Kidney epithelial cell (primary cell): ENCODE measurements at regions not wholly inside any gene's neighbourhood (a gene's known extent, or its start where the extent isn't known, plus 50 kb on each side); places are given as distances from the start of the nearest gene placed in this dataset.

Experiments used
- DNase-seq: peaks from one replicate; pipeline ENCODE4 v3.0.0-alpha.2; 2010; ENCODE audit warnings: low read depth
- H3K27me3 ChIP-seq: 2 replicates; pipeline ENCODE4 v1.6.0; 2011; ENCODE audit warnings: low read length; ENCODE audit not compliant: control insufficient read depth, insufficient read depth
- H3K36me3 ChIP-seq: 2 replicates; pipeline ENCODE4 v1.5.1; 2011; ENCODE audit warnings: low read length; ENCODE audit not compliant: control insufficient read depth, insufficient read depth
- H3K4me3 ChIP-seq: 2 replicates; pipeline ENCODE4 v1.5.1; 2011; ENCODE audit warnings: low read depth, mild to moderate bottlenecking, control low read depth, low read length
- CTCF ChIP-seq: IDR thresholded peaks from 2 replicates; pipeline ENCODE4 v1.5.1; 2011; ENCODE audit warnings: mild to moderate bottlenecking, moderate library complexity, low read length, control low read depth, inconsistent platforms; ENCODE audit not compliant: insufficient read depth, poor library complexity, severe bottlenecking

- no peak for DNase-seq
- Histone ChIP-seq H3K4me3 (no peak overlapping the region), H3K36me3 (no peaks in the 10 kb centered on the region), H3K27me3 (peaks cover 1% of the 10 kb centered on the region)
- TF ChIP-seq CTCF = no peak
Measured at GRCh38 chr9:108703429-108703828, 152.4 kb downstream of the ACTL7B start.

- no peak for DNase-seq
- TF ChIP-seq CTCF = no peak
- Histone ChIP-seq H3K27me3 (no peaks in the 10 kb centered on the region), H3K4me3 (no peak overlapping the region), H3K36me3 (no peaks in the 10 kb centered on the region)
Measured at GRCh38 chr9:108702681-108703080, 153.1 kb downstream of the ACTL7B start.

- H3K36me3 ChIP-seq = no peaks in the 10 kb centered on the region
- no peak overlapping the region for H3K4me3 ChIP-seq
- no peak for DNase-seq
- H3K27me3 ChIP-seq = no peaks in the 10 kb centered on the region
- TF ChIP-seq CTCF = no peak
Measured at GRCh38 chr9:108698801-108699200, 157.0 kb downstream of the ACTL7B start.

DNA sequence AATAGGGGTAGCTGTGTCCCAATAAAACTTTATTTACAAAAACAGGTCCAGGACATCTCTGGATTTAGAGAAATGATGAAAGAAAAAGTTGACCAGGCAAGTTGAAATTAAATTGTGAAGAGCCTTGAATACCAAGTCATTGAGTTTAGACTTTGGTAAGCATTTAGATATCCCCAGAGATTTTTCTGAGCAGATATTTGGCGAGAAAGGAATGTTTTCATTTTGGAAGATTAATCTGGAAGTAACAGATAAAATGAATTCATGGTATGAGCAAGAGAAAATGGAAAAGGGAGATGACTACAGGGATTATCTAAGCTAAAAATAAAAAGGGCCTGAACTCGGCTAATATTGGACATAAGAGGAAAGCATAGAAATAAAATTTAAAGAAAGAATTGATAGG, 157.6 kb downstream of the ACTL7B start:
- DNase-seq = no peak
- Histone ChIP-seq H3K27me3 (no peaks in the 10 kb centered on the region), H3K4me3 (no peak overlapping the region), H3K36me3 (no peaks in the 10 kb centered on the region)
- TF ChIP-seq CTCF = no peak

- no peaks in the 10 kb centered on the region for H3K27me3 ChIP-seq
- no peak for DNase-seq
- H3K4me3 ChIP-seq = no peak overlapping the region
- TF ChIP-seq CTCF = no peak
- no peaks in the 10 kb centered on the region for H3K36me3 ChIP-seq
Measured at GRCh38 chr9:108696156-108696555, 159.6 kb downstream of the ACTL7B start.

- Histone ChIP-seq H3K36me3 (no peaks in the 10 kb centered on the region), H3K4me3 (no peak overlapping the region), H3K27me3 (no peaks in the 10 kb centered on the region)
- no peak for TF ChIP-seq CTCF
- DNase-seq = no peak
Measured at GRCh38 chr9:108694170-108694569, 161.6 kb downstream of the ACTL7B start.
